GM12892 (cell line): ENCODE measurements at regions not wholly inside any gene's neighbourhood (a gene's known extent, or its start where the extent isn't known, plus 50 kb on each side); places are given as distances from the start of the nearest gene placed in this dataset.
A peak's percentile ranks its signal among the peaks of the same experiment; 100 is the strongest.

ENCODE experiments used
- DNase-seq: peaks from one replicate; pipeline ENCODE4 v3.0.0; 2011; ENCODE audit not compliant: insufficient read length
- FAIRE-seq: peaks from 2 replicates; lab custom pipeline; 2011; peaks lifted over from hg19 to GRCh38; lab: Jason Lieb, UNC
- POLR2A ChIP-seq: IDR thresholded peaks from 2 replicates; pipeline ENCODE4 v1.6.1; 2011; ENCODE audit warnings: low read depth, low read length, control low read depth
- POLR2AphosphoS5 ChIP-seq: IDR thresholded peaks from 2 replicates; pipeline ENCODE4 v1.6.1; 2011; ENCODE audit warnings: low read depth, low read length, control low read depth
- TAF1 ChIP-seq: IDR thresholded peaks from 2 replicates; pipeline ENCODE4 v1.6.1; 2011; ENCODE audit warnings: low read depth, mild to moderate bottlenecking, control low read depth, low read length, borderline replicate concordance

DNA sequence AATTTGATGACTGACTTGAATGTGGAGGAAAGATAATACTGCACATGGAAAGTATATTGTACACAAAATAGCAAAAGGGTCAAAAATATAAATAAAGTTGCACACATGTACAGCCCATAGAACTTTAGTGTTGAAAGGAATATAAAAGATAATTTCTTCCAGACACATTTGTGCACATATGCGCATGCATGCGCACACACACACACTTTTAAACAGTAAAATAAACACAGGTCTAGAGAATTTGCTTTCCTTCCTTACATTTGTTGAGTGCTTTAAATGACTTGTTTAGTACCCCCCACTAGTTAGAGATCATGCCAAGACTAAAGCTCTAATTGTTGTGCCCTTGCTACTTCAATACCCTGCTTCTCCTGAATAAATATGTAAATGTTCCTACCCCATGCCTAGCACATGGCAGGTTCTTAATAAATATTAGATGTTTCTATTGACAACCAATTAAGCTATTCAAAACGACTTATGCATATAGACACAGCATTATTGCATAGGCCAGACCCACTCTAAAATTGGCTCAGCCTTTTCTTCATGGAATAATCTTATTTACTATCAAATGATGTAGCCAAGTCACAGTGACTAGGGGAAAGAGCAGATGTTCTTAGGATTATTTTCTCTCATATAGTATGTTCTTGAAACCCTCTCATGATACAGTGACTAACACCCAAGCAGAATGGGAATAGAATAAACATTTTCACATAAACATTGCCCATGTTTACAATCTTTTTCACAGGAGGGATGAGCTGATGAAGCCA, 165.5 kb upstream of the ACVR2A start:
- FAIRE-seq (no peak), DNase-seq (no peak)

DNA sequence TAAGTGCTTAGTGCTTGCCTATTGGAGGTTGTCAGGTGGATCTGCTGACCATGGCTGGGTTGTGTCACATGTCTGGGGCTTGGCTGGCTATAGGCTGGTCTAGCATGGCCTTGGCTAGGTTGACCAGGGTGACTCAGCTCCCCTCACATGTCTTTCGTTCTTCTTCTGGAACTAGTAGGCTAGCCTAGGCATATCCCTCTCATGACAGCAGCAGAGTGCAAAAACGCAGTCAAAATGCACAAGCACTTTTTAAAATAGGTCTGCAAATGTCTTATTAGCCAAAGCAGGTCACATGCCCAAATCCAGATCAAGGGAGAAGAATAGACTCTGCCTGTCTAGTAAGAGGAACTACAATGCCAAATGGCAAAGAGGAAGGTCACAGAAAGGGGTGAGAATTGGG, 179.7 kb upstream of the ACVR2A start:
- FAIRE-seq (no peak), DNase-seq (no peak)
- TF ChIP-seq TAF1 (no peak), POLR2A (no peak), POLR2AphosphoS5 (no peak)

More for the DNA sequence above, 165.5 kb upstream of the ACVR2A start:
- TF ChIP-seq POLR2AphosphoS5 (no peak), POLR2A (no peak), TAF1 (no peak)

- FAIRE-seq (peak; percentile 83), DNase-seq (no peak)
- TF ChIP-seq POLR2A (no peak), POLR2AphosphoS5 (no peak), TAF1 (no peak)
Measured at GRCh38 chr2:147663962-147664361, 180.9 kb upstream of the ACVR2A start.

DNA sequence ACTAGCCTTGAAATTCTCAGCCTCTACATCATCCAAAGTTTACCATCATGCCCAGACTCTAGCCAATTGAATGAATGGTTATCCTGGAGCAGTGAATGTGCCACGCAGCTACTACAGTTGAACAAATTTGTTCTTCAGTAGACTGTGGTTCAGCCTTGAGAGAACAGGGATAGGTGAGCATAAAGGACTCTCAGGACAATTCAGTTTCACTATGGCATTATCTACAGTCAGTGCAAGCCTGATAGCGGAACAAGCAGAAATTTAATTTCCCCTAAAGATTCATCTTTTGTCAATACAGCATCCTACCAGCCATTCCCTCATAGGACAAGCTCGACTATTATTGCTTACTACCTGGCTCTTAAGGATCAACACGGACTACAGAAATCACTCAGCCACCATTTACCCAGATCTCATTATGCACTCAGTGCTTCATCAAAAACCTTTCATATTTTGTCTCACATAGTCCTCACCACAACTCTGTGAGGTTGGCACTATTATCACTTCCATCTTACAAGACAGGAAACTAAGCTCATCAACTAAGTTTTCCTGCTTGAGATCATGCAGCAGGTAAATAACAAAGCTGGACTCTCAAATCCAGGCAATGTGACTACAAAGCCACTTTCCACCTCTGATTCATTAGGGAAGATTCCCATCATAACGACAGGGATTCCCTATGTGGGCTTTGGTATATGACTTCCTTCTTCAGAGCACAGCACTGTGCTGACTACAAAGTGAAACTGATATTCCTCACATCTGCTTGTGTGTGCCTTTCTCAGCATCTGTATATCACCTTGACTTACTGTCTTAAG, 181.5 kb upstream of the ACVR2A start:
- no peak for DNase-seq
- peak; percentile 14 for FAIRE-seq
- TF ChIP-seq POLR2A = 0 out of 2 replicates have a peak, but pooled peaks have one; percentile 32
- TF ChIP-seq POLR2AphosphoS5 = no peak

- no peak for DNase-seq
- TF ChIP-seq TAF1 (no peak), POLR2AphosphoS5 (no peak), POLR2A (no peak)
- FAIRE-seq = no peak
Measured at GRCh38 chr2:147662221-147662620, 182.6 kb upstream of the ACVR2A start.

DNA sequence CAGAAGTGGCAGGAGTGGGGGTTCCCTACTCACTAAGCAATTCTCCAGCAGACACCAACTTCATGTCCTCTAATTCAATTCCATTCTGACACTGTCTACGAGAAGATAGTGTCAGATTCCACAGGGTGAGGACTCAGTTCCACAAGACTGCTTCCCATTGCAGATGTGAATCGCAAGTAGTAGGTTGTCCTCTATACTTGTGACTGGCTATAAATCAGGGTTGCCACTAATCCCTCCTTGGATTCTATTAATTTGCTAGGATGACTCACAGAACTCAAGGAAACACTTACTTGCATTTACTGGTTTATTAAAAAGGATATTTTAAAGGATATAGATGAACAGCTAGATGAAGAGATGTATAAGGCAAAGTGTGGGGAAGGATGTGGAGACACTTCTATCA, 184.1 kb upstream of the ACVR2A start:
- no peak for DNase-seq
- TF ChIP-seq TAF1 (no peak), POLR2AphosphoS5 (no peak), POLR2A (no peak)
- FAIRE-seq = no peak

DNA sequence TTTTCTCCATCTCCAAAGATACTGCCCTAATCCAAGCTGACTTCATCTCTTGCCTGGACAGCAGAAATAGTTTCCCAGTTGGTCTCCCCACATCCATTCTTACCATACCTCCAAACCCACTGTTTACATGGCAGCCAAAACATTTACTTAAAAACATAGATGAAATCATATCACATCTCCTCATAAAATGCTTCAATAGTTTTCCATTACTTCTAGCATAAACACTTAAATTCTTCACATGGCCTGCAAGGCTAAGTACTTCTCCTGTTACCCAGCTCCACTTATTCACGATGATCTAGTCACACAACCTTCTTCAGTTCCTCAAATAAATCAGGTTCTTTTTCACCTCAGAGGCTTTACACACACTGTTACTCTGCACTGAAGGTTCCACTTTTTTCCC, 185.8 kb upstream of the ACVR2A start:
- FAIRE-seq (no peak), DNase-seq (no peak)
- TF ChIP-seq POLR2AphosphoS5 (no peak), POLR2A (no peak), TAF1 (no peak)

DNA sequence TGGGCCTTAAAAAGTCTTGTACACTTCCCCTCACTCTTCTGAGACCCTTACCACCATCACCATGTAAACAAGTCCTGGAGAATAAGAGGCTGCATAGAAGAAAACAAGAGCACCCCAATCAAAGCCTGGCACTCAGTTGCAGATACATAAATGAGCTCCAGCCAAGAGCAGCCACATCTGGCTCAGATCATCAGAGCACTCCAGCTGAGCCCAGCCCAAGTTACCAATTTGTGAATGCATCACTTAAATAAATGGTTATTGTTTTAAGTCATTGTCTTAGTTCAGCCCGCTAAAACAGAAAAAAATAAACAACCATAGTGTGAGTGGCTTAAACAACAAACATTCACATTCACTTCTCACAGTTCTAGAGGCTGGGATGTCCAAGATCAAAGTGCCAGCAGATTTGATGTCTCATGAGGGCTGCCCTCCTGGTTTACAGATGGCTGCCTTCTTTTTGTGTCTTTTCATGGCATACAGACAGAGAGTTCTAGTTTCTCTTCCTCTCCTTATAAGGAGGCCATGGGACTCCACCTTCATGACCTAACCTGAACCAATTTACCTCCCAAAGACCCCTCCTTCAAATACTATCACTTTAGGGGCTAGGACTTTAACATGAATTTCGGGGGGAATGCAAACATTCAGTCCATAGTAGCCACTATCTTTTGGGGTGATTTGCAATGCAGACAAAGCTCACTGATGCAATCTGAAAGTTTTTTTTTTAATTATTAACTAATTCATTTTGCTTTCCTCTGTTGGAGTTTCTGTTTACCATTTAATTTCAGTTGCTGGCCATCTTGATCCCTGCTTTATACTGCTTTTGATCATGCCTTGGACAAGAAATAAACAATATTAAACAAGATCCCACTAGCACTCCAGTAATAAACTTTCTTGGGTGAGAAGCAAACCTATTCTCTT, 187.5 kb upstream of the ACVR2A start:
- FAIRE-seq (peak; percentile 56), DNase-seq (no peak)
- TF ChIP-seq POLR2AphosphoS5 (no peak), TAF1 (no peak), POLR2A (no peak)

GRCh38 chr2:147649998-147650397, 194.8 kb upstream of the ACVR2A start:
- DNase-seq (no peak), FAIRE-seq (no peak)

DNA sequence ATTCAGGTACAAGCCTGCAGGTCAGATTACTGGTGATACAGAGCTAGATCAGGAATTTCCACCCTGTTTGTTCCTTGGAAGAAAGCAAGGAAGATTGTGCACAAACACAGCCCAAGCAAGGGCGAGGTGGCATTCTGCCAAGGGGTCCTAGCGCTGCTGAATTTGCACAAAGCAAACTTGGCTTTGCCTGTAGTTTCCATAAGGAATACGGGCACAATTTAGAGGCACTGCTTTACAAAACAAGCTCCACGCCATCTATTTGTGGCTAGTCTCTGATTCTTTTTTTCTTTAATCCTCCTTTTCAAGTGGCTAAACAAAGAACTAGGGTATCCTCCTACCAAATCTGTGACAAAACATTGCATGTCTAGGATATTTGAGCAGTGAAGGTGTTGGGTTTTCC, 195.5 kb upstream of the ACVR2A start:
- DNase-seq (no peak), FAIRE-seq (no peak)
- TF ChIP-seq POLR2AphosphoS5 (no peak), TAF1 (no peak), POLR2A (no peak)

More at GRCh38 chr2:147649998-147650397, 194.8 kb upstream of the ACVR2A start:
- TF ChIP-seq POLR2A = no peak
- no peak for TF ChIP-seq TAF1

GRCh38 chr2:147648471-147648870, 196.4 kb upstream of the ACVR2A start:
- TF ChIP-seq TAF1 (no peak), POLR2A (no peak), POLR2AphosphoS5 (no peak)
- no peak for DNase-seq

More at GRCh38 chr2:147648471-147648870, 196.4 kb upstream of the ACVR2A start:
- FAIRE-seq = no peak
